NCI-H446 treated with DMSO at 0.1 percent for 48 hours (cell line): ENCODE measurements at regions not wholly inside any gene's neighbourhood (a gene's known extent, or its start where the extent isn't known, plus 50 kb on each side); places are given as distances from the start of the nearest gene placed in this dataset.
"Not testable (repeated sequence)": the region's sequence is repeated elsewhere in the genome, so short reads cannot be mapped to it uniquely, and the experiment has no call there.

Source experiments
- DNase-seq: peaks from one replicate; lab custom pipeline; 2025; lab: John Stamatoyannopoulos, UW

DNA sequence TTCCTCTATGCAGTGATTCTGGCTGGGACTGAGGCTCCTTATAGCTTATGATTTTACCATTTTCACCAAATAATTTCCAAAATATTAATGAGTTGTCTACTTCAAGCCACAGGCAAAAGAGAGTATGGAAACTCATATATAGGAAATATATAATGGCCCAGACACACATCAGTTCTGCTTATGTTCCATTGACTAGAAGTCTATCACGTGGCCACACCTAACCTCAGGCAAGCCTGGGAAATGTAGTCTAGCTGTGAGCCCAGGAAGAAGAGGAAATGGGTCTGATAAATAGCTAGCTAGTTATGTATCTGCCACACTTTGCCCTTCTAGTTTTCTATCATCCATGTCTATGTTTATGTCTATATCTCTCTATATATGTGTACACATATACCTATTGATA, 195.1 kb downstream of the OTOL1 start:
- DNase-seq, result no peak

DNA sequence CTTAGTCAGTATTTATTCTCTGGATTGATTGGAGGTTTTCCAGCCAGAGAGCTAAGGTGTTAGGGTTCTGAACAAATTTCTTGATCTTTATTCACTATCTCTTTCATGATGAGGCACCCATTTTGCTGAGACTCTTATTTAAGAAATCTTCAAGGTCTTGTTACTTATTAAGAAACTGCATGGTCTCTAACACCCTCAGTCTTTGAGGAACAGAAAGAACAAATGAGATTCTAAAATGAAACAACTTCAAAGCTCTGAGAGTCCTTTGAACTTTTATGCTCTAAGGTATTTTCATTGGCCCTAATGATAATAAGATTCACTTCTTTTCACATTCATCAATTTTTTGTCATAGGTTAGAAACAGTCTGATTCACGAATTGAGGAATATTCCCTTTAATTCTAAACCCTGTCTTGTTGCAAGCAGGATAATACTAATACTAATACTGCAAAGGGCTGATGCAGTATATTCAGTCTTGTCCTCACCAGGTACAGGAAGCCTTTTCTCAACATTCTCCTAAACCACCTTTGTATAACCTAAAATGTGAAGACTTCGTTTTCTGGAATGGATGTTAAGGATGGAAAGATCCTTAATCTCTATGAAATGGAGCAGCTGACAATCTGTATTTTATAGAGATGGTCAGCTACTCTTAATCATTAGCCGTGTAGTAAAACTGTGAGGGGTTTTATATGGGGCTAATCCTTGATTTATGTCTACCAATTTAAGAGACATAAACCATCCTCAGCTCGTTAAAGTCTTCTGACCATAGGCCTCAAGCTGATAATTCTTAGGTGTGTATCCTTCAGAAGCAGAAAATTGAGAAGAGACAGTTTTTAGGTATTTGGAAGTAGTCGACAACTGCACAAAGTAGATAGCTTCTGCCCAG, 198.3 kb downstream of the OTOL1 start:
- no peak for DNase-seq

DNA sequence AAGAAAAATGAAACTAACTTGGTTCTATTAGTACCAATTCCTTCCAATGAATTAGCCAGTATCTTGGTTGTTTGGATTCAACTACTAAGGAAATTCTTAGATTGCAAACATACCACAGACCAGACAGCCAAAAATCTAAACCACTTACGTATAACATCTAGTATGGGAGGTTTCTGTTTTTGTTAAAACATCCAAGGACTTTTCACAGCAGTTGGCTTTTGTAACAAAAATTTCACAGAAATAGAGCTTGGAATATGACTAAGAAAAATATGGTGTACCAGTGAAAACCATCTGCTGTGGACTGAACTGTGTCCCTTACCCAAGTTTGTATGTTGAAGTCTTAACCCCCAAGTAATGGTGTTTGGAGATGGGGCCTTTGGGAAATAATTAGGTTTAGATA, 199.2 kb downstream of the OTOL1 start:
- DNase-seq, result no peak

GRCh38 chr3:161700998-161701397, 204.4 kb downstream of the OTOL1 start:
- no peak for DNase-seq

DNA sequence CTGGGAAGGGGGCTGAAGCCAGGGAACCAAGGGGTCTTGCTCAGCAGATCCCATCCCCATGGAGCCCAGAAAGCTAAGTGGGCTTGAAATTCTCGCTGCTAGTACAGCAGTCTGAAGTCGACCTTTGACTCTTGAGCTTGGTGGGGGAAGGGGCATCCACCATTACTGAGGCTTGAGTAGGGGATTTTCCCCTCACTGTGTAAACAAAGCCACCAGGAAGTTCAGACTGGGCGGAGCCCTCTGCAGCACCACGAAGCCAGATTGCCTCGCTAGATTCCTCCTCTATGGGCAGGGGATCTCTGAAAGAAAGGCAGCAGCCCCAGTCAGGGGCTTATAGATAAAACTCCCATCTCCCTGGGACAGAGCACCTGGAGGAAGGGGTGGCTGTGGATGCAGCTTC, 210.6 kb downstream of the OTOL1 start:
- not testable (repeated sequence) for DNase-seq

GRCh38 chr3:161713731-161714130, 217.1 kb downstream of the OTOL1 start:
- DNase-seq, result no peak

- no peak for DNase-seq
Measured at GRCh38 chr3:161731968-161732367, 235.4 kb downstream of the OTOL1 start.

- no peak for DNase-seq
Measured at GRCh38 chr3:161737171-161737570, 240.6 kb downstream of the OTOL1 start.

DNA sequence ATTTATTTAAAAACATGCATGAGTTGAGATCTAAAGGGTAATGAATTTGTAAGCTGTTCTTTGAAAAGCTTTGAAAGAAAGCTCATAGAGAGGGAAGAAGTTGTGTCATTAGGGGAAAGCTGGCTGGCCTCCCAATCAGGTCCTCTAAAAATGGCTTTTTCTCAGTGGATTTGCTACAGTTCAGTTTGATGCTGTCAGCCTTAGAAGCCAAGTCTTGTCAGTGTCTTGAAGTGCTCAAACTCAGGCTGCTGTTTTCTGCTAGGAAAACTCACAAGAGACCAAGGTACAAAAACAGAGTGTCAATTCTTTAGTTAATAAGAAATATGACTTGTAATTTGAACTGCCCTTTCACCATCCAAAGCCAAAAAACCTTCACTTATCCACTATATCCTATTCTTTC, 243.8 kb downstream of the OTOL1 start:
- no peak for DNase-seq

- DNase-seq, result no peak
Measured at GRCh38 chr3:161744366-161744765, 247.8 kb downstream of the OTOL1 start.

DNA sequence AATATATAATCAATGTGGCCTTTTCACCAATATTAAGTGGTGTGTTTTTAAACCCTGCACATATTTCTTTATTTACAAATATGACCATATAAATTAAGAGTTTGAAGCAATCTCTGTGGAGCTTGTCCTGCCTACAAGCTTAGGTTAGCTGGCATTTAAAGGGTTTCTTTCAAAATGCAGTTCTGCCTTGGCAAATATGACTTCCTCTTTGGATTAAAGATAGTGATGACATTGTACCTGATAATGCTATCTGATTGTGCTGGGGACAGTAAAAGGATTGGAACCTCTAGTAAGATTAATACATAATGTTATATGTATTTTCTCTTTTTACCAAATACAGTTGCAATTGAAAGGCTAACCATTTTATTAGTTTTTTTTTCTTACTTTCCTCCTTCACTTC, 249.1 kb downstream of the OTOL1 start:
- DNase-seq, result no peak

- no peak for DNase-seq
Measured at GRCh38 chr3:161748049-161748448, 251.4 kb downstream of the OTOL1 start.

DNA sequence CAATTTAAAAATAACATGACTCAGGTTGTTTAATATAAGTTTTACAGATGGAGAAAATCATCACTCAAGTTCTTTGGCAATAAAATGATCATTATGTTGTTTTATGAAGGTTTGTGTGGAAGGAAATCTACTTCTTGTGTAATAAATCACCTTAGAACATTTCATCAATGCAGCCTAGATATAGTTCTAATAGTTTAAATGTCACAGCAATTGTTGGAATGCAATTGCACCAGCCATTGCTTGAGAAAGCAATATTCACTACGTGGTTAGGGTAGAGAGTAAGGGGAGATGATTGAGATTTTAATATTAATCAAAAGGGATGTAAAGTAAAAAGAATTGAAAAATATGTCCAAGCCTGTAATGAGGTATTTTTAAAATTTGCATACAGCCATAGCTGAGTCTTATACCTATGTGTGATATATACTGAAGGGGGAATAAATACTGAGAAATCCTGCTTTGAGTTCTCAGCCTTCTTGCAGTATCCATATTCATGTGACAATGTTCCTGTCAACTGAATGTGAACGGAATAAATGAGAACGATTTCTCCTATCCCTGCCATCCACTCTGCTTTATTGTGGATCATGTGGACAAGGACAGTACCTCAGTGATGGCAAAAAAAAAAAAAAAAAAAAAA, 257.9 kb downstream of the OTOL1 start:
- DNase-seq, result no peak

GRCh38 chr3:161759444-161759843, 262.8 kb downstream of the OTOL1 start:
- no peak for DNase-seq

DNA sequence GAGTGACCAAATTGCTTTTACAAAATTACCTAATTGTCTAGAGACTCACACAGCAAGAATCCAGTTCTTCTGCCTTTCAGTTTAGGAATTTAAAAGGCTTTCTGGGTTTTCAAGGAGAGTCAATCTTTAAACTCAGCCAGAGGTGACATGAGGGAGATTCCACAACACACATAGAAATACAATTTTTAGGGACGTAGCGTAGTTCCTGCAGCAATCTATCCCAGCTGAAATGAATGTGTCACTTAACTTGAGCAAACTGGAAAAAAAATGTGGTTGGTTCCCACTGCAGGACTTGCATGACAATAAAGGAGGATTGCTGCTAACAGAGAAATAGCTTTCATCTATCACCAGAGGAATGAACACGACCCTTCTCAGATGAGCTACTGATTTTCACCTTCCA, 269.7 kb downstream of the OTOL1 start:
- no peak for DNase-seq

DNA sequence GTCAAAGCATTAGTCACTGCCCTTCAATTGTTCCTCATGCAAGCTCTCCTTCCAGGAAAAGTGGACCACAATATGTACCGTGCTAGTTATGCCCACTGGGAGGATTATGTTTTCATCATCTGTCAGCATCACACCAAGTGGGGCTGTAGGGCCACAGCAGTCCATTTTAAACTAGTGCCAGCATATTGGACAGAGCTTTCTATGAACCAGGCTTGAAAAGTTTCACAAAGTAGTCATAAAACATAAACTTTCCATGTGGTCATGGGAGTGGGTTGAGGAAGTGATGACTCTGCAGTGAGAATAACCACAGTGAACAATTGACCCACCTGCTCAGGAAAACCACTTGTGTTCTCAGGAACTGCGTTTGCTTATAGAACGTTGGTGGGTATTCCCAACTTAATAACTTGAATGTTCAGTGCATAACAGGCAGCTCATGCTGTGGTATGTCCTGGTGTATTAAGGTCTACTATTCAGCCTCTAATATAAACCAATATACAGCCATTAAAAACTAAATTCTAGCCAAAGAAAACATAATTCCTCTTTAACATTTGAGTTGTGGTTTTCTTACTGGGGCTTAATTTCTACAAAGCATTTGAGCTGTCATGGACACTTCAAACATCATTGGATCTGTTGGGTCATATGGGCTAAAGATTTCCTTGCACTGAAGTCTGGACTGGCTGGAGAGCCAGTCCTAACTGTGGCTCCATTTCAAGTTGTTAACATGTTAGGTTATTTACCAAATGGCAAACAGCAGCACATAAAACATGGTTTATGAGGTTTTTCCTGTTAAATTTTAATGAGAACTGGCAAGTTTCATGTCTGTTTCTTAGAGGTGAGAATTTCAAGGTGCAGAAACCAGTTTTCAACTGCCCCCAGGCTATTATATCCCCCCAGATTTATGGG, 274.1 kb downstream of the OTOL1 start:
- no peak for DNase-seq

- no peak for DNase-seq
Measured at GRCh38 chr3:161781381-161781780, 284.8 kb downstream of the OTOL1 start.

- DNase-seq, result no peak
Measured at GRCh38 chr3:161793194-161793930, 296.8 kb downstream of the OTOL1 start.

DNA sequence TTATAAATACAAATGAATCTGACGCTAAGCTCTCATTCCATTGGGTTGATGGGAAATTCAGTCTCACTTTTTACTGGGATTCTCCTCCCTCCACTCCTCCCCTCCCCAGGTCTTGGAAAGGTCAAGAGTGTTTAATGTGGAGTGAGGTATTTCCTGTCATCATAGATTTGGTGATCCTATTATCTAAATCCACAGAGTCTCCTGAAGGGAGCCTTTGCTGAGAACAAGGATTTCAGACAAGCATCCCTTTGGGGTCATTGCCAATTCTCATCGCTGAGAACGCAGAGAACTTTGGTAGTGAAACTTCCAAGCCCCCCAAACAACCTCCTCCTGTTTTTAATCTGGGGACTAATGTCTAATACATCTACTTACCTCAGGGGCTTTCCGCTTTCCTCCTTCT, 297.9 kb downstream of the OTOL1 start:
- DNase-seq, result no peak

- no peak for DNase-seq
Measured at GRCh38 chr3:161796312-161796711, 299.7 kb downstream of the OTOL1 start.

GRCh38 chr3:161796780-161797179, 300.2 kb downstream of the OTOL1 start:
- DNase-seq, result no peak

GRCh38 chr3:161798016-161798415, 301.4 kb downstream of the OTOL1 start:
- no peak for DNase-seq
